OCI-LY1 (cell line): ENCODE measurements at regions not wholly inside any gene's neighbourhood (a gene's known extent, or its start where the extent isn't known, plus 50 kb on each side); places are given as distances from the start of the nearest gene placed in this dataset.

Source experiments
- H2AFZ ChIP-seq: fragments of 200-600 bp; sonication (generic), shearing (Covaris generic); 2 replicates; pipeline ENCODE4 v1.6.0; 2014; ENCODE audit warnings: antibody characterized with exemption, mild to moderate bottlenecking, low read length
- H3F3A ChIP-seq: fragments of 200-600 bp; sonication (generic), shearing (Covaris generic); 2 replicates; pipeline ENCODE4 v1.6.0; 2014; ENCODE audit warnings: mild to moderate bottlenecking, antibody characterized with exemption, low read length, moderate library complexity; ENCODE audit not compliant: insufficient read depth
- H3K27ac ChIP-seq: fragments of 200-600 bp; sonication (generic); 2 replicates; pipeline ENCODE4 v1.5.1; 2014; ENCODE audit warnings: low read length, mixed run types, mild to moderate bottlenecking, low read depth; ENCODE audit not compliant: poor library complexity, severe bottlenecking
- H3K27me3 ChIP-seq: fragments of 200-600 bp; sonication (generic); 2 replicates; pipeline ENCODE4 v1.6.0; 2014; ENCODE audit warnings: antibody characterized with exemption, mild to moderate bottlenecking, low read length, moderate library complexity; ENCODE audit not compliant: insufficient read depth
- H3K36me3 ChIP-seq: fragments of 200-600 bp; sonication (generic); 2 replicates; pipeline ENCODE4 v1.6.1; 2014; ENCODE audit warnings: mild to moderate bottlenecking, antibody characterized with exemption, low read length, moderate library complexity, mixed read lengths; ENCODE audit not compliant: insufficient read depth
- H3K4me1 ChIP-seq: fragments of 200-600 bp; sonication (generic); 2 replicates; pipeline ENCODE4 v1.5.1; 2014; ENCODE audit warnings: mild to moderate bottlenecking, low read length, moderate library complexity; ENCODE audit not compliant: insufficient read depth, severe bottlenecking
- H3K4me2 ChIP-seq: fragments of 200-600 bp; sonication (generic), shearing (Covaris generic); 2 replicates; pipeline ENCODE4 v1.6.1; 2014; ENCODE audit warnings: low read length
- H3K4me3 ChIP-seq: fragments of 200-600 bp; sonication (generic); 2 replicates; pipeline ENCODE4 v1.5.1; 2014; ENCODE audit warnings: low read length, low read depth, mild to moderate bottlenecking, mixed read lengths; ENCODE audit not compliant: poor library complexity, severe bottlenecking
- H3K79me2 ChIP-seq: fragments of 200-600 bp; shearing (Covaris generic); 2 replicates; pipeline ENCODE4 v1.6.1; 2016; ENCODE audit warnings: mixed run types, low read length, mixed read lengths; ENCODE audit not compliant: insufficient read depth
- H3K9ac ChIP-seq: fragments of 200-600 bp; sonication (generic), shearing (Covaris generic); 2 replicates; pipeline ENCODE4 v1.6.1; 2014; ENCODE audit warnings: mild to moderate bottlenecking, low read length, mixed read lengths
- H3K9me2 ChIP-seq: fragments of 200-600 bp; sonication (generic), shearing (Covaris generic); 2 replicates; pipeline ENCODE4 v1.6.1; 2014; ENCODE audit warnings: low read depth, mild to moderate bottlenecking, low read length, mixed read lengths
- H3K9me3 ChIP-seq: fragments of 200-600 bp; shearing (Covaris generic); 2 replicates; pipeline ENCODE4 v1.6.1; 2014; ENCODE audit warnings: low read length, mixed read lengths
- H4K20me1 ChIP-seq: fragments of 200-600 bp; sonication (generic), shearing (Covaris generic); 2 replicates; pipeline ENCODE4 v1.6.0; 2016; ENCODE audit warnings: mild to moderate bottlenecking, low read length; ENCODE audit not compliant: insufficient read depth
- EZH2 ChIP-seq: fragments of 200-600 bp; sonication (generic), shearing (Covaris generic); IDR thresholded peaks from 2 replicates; pipeline ENCODE4 v1.8.0; 2017; ENCODE audit warnings: borderline replicate concordance, mixed run types, mild to moderate bottlenecking, antibody characterized with exemption, low read length, moderate library complexity, mixed read lengths
- TF ChIP-seq, protein P1 (sequence below): fragments of 200-600 bp; sonication (generic), shearing (Covaris generic); IDR thresholded peaks from 2 replicates; pipeline ENCODE4 v1.5.1; 2017; ENCODE audit warnings: mild to moderate bottlenecking, antibody characterized with exemption, low read length, moderate library complexity, mixed read lengths

DNA sequence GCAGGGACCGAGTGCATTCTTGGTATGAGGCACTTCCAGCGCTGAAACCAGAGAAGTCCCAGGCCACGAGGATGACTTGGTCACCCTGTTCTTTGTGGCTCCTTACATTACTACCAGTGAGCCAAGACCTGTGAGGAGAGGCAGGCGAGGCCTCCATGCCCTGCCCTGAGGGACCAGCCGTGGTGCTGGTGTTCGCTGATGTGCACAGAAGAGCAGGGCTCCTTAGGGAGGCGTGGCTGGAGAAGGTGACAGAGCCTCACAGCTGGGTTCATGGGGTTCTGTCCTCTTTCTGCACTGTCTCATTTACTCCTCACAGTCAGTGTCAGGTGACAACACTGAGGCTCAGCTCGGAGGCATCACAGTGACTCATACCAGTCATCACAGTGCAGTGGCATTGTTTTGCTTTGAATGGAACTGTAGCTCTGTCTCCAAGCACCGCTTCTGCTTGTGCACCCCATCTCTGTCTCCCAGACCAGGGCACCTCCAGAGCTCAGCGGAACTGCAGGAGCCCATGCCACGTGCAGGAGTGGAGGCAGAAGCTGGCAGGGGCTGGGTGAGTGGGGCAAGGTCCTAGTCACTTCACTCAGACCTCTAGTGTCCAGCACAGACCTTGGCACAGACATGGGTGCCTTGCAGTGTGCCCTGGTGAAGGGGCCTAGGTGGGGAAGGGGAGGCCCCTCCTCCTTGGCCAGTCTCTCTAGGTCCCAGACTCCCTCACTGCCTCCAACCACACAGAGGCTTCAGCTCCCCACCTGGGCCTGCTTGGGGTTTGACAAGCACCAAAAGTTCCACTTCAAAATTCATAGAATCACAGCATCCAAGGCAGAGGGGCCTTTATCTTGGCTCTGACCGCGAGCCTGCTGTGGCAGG, 310.9 kb downstream of the MATN1 start:
- Histone ChIP-seq H3K27me3 (no peaks in the 10 kb centered on the region), H3F3A (no peaks in the 10 kb centered on the region), H2AFZ (no peak overlapping the region), H3K4me1 (no peaks in the 10 kb centered on the region), H3K27ac (no peak overlapping the region), H3K4me3 (no peak overlapping the region), H3K9me3 (no peaks in the 10 kb centered on the region), H4K20me1 (no peaks in the 10 kb centered on the region), H3K9me2 (no peaks in the 10 kb centered on the region), H3K36me3 (no peaks in the 10 kb centered on the region), H3K9ac (no peak overlapping the region), H3K79me2 (no peaks in the 10 kb centered on the region), H3K4me2 (no peak overlapping the region)
- TF ChIP-seq EZH2 = no peak
- TF ChIP-seq, protein P1, sequence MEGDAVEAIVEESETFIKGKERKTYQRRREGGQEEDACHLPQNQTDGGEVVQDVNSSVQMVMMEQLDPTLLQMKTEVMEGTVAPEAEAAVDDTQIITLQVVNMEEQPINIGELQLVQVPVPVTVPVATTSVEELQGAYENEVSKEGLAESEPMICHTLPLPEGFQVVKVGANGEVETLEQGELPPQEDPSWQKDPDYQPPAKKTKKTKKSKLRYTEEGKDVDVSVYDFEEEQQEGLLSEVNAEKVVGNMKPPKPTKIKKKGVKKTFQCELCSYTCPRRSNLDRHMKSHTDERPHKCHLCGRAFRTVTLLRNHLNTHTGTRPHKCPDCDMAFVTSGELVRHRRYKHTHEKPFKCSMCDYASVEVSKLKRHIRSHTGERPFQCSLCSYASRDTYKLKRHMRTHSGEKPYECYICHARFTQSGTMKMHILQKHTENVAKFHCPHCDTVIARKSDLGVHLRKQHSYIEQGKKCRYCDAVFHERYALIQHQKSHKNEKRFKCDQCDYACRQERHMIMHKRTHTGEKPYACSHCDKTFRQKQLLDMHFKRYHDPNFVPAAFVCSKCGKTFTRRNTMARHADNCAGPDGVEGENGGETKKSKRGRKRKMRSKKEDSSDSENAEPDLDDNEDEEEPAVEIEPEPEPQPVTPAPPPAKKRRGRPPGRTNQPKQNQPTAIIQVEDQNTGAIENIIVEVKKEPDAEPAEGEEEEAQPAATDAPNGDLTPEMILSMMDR = no peak

DNA sequence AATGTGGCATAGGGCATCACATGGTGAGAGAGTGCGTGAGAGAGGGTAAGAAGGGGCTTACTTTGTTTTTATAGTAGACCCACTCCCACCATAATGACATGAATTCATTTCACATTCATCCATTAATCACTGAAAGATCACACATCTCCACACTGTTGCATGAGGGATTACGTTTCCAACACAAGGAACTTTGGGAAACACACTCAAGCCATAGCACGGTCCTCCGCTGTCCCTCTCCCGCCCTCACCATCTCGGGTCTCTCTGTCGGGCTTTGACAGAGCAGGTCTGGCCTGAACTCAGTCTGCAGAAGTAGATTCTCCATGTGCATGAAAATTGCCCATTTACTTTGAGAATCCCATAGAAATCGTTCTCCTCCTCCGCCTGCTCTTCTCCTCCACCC, 312.2 kb downstream of the MATN1 start:
- H3K36me3 ChIP-seq = no peaks in the 10 kb centered on the region
- H3K9me3 ChIP-seq = no peaks in the 10 kb centered on the region
- H2AFZ ChIP-seq = no peak overlapping the region
- H3K9me2 ChIP-seq = no peaks in the 10 kb centered on the region
- H3K27me3 ChIP-seq = no peaks in the 10 kb centered on the region
- H3K27ac ChIP-seq = no peak overlapping the region
- H4K20me1 ChIP-seq = no peaks in the 10 kb centered on the region
- no peaks in the 10 kb centered on the region for H3K4me1 ChIP-seq
- no peak overlapping the region for H3K4me3 ChIP-seq
- no peaks in the 10 kb centered on the region for H3F3A ChIP-seq
- no peaks in the 10 kb centered on the region for H3K79me2 ChIP-seq
- TF ChIP-seq, protein P1 = no peak
- TF ChIP-seq EZH2 = no peak
- no peak overlapping the region for H3K4me2 ChIP-seq
- H3K9ac ChIP-seq = no peak overlapping the region

DNA sequence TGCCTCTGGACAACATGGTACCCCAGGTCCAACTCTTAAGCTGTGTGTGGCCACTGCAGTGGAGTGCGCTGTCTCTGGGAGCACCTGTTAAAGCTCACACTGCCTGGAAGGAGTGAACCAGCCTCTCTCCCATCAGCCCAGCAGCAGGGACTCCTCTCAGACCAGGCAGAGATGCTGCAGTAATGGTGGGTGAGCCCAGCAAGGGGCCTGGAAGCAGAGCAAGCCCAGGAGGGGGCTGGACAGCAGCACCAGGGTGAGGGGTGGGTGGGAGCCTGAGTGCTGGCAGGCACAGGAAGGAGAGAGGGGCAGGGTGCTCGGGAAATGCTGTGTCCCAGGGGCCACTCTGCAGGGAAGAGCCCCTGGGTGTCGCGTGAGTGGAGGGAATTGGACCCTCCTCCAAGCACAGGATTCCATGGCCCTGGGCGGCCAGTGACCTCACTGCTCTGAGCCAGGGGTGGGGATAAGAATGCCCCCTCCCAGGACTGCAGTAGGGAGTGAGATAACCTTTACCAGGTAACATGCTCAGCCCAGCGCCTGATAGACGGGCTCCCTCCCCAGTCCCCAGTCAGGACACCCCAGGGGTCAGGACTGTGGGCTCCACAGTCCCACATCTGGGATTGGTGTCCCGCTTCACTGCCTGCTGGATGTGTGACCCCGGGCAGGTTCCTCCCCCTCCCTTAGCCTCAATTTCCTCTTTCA, 313.1 kb downstream of the MATN1 start:
- no peak overlapping the region for H3K4me3 ChIP-seq
- H3K9me3 ChIP-seq = no peaks in the 10 kb centered on the region
- TF ChIP-seq EZH2 = no peak
- TF ChIP-seq, protein P1 = no peak
- no peaks in the 10 kb centered on the region for H3K79me2 ChIP-seq
- no peaks in the 10 kb centered on the region for H3K4me1 ChIP-seq
- H3K27me3 ChIP-seq = no peaks in the 10 kb centered on the region
- no peak overlapping the region for H3K9ac ChIP-seq
- no peak overlapping the region for H3K27ac ChIP-seq
- no peak overlapping the region for H3K4me2 ChIP-seq
- H2AFZ ChIP-seq = no peak overlapping the region
- H4K20me1 ChIP-seq = no peaks in the 10 kb centered on the region
- no peaks in the 10 kb centered on the region for H3F3A ChIP-seq
- no peaks in the 10 kb centered on the region for H3K9me2 ChIP-seq
- H3K36me3 ChIP-seq = no peaks in the 10 kb centered on the region
